Uterus (tissue), 2 donors: ENCODE measurements at regions not wholly inside any gene's neighbourhood (a gene's known extent, or its start where the extent isn't known, plus 50 kb on each side); places are given as distances from the start of the nearest gene placed in this dataset.
"Not testable (repeated sequence)": the region's sequence is repeated elsewhere in the genome, so short reads cannot be mapped to it uniquely, and the experiment has no call there.

Experiments
- POLR2A ChIP-seq, 2 donors: fragments of 450-650 bp; IDR thresholded peaks; one replicate each; pipeline ENCODE4 v1.6.1; 2016; ENCODE audit warnings: antibody characterized with exemption in 2 of 2, mild to moderate bottlenecking in 1 of 2, moderate library complexity in 1 of 2
- TF ChIP-seq, protein P1 (sequence below), 4 experiments: fragments of 200-600 bp in 2 of 4; fragments of 450-650 bp in 2 of 4; sonication (generic) in 2 of 4; IDR thresholded peaks; one replicate each; pipeline ENCODE4 v1.5.1; 2016 to 2019; ENCODE audit warnings: antibody characterized with exemption in 4 of 4, mild to moderate bottlenecking in 2 of 4, moderate library complexity in 1 of 4

GRCh38 chr1:30155698-30156097, 567.7 kb downstream of the MATN1 start:
- TF ChIP-seq, protein P1, sequence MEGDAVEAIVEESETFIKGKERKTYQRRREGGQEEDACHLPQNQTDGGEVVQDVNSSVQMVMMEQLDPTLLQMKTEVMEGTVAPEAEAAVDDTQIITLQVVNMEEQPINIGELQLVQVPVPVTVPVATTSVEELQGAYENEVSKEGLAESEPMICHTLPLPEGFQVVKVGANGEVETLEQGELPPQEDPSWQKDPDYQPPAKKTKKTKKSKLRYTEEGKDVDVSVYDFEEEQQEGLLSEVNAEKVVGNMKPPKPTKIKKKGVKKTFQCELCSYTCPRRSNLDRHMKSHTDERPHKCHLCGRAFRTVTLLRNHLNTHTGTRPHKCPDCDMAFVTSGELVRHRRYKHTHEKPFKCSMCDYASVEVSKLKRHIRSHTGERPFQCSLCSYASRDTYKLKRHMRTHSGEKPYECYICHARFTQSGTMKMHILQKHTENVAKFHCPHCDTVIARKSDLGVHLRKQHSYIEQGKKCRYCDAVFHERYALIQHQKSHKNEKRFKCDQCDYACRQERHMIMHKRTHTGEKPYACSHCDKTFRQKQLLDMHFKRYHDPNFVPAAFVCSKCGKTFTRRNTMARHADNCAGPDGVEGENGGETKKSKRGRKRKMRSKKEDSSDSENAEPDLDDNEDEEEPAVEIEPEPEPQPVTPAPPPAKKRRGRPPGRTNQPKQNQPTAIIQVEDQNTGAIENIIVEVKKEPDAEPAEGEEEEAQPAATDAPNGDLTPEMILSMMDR (IDR thresholded peaks at IDR 0.05), result not testable (repeated sequence)
- not testable (repeated sequence) for TF ChIP-seq POLR2A (IDR thresholded peaks at IDR 0.05)
